HFF-Myc (cell line): ENCODE measurements at regions not wholly inside any gene's neighbourhood (a gene's known extent, or its start where the extent isn't known, plus 50 kb on each side); places are given as distances from the start of the nearest gene placed in this dataset.

Experiments
- DNase-seq: peaks from one replicate; pipeline ENCODE4 v3.0.0-alpha.2; 2011; ENCODE audit warnings: low read depth; ENCODE audit errors: extremely low read depth
- H3K4me3 ChIP-seq: replicated peaks from 2 replicates; pipeline ENCODE4 v1.5.1; 2011; ENCODE audit warnings: low read depth, mild to moderate bottlenecking, control low read depth, low read length
- TF ChIP-seq, protein P1 (sequence below): IDR thresholded peaks from 2 replicates; pipeline ENCODE4 v1.5.1; 2012; ENCODE audit warnings: mild to moderate bottlenecking, low read depth, low read length, control low read depth; ENCODE audit errors: missing control alignments

DNA sequence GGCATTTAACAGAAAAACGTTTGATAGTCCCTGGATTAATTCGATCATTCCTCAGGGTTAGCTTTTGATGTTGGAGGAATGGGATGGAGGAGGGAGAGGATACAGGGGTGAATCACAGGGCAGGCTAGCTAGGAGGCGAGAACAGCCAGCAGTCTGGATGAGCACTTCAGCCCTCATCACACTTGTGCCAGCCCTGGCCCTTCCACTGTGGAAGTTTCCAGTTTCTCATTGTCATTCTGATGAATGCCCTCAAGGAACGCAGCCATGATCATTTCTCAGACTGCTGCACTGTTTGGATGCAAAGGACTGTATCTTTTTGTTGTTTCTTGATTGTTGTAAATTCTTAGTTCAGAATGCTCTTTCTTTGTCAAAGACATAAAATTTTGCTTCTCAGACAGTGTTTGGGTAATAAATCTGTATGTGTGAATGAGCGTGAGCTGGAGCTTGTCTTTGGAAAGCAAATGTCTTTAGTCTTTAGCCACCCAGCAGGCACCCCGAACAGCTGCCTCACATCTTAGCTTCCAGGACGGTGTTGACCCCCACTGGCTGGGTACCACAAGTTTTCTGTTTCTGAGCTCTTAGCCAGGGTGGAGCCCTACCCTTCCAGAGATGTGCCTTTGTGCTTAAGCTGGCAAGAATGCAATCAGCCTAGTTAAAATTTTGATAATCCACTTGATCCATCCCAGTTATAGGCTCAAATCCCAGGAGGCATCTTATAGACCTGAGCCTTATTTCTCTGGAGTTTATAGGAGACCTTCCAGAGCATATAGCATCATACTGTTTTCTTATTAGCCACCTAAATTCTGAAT, 121.1 kb downstream of the PDCD6IP start:
- H3K4me3 ChIP-seq, result no peak overlapping the region
- DNase-seq, result no peak
- TF ChIP-seq, protein P1, sequence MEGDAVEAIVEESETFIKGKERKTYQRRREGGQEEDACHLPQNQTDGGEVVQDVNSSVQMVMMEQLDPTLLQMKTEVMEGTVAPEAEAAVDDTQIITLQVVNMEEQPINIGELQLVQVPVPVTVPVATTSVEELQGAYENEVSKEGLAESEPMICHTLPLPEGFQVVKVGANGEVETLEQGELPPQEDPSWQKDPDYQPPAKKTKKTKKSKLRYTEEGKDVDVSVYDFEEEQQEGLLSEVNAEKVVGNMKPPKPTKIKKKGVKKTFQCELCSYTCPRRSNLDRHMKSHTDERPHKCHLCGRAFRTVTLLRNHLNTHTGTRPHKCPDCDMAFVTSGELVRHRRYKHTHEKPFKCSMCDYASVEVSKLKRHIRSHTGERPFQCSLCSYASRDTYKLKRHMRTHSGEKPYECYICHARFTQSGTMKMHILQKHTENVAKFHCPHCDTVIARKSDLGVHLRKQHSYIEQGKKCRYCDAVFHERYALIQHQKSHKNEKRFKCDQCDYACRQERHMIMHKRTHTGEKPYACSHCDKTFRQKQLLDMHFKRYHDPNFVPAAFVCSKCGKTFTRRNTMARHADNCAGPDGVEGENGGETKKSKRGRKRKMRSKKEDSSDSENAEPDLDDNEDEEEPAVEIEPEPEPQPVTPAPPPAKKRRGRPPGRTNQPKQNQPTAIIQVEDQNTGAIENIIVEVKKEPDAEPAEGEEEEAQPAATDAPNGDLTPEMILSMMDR, result no peak

DNA sequence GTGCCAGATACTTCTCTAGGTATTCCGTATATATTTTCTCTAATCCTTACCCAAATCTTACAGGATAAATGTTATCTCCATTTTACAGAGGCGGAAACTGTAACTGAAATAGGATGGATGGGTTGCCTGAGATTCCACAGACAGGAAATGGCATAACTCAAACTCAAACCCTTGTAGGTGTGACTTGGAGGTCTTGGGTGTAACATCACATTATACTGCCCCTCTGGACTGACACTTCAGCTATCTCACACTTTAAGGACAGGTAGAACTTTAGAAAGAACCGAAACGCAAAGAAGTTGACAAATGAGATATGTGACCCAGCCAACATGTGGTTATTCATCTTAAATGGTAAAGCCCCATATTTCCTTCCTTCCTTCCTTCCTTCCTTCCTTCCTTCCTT, 122.1 kb downstream of the PDCD6IP start:
- H3K4me3 ChIP-seq, result no peak overlapping the region
- TF ChIP-seq, protein P1, result no peak
- DNase-seq, result no peak

DNA sequence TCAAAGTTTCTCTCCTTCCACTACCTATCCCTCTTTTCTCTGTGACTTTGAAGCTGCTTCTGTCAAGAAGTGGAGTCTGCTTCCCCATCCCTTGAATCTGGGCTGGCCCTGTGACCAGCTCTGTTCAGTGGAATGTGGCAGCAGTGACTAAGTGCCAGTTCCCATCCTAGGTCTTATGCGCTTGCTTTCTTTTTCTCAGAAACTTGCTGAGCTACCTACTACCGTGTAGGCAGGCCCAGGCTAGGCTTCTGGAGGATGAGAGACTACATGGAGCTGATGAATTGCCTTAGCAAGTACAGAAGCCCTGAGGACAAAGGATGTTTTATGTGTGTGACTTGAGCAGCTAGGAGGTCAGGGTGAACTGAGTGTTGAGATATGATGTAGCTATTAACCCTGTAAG, 123.2 kb downstream of the PDCD6IP start:
- DNase-seq, result no peak
- no peak overlapping the region for H3K4me3 ChIP-seq
- TF ChIP-seq, protein P1, result no peak

DNA sequence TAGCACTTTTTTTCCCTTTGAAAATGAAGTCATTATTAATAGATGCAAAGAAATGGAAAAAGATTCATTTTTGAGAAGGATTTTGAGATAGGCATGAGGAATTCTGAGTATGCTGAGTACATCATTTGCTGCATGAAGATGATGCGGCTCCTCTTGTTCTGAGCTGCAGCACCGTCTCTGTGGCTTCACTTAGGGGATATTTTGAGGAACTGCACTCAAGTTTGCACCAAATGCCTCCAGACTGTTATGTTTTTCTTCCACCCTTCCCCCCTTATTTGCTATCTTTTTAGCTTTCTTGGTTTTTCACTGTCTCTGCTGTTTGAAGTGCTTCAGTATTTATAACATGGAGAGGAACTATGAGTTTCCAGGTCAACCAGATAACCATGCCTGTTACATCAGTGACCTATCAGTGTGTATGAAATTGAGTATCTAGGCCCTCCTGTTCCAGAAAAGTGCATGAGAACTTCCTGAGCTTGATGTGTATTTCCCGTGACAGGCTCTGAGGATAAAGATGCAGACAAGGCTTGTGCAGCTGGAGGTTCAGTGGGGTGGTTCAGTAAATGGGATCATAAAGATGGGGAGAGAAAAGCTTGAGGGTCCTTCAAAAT, 128.7 kb downstream of the PDCD6IP start:
- TF ChIP-seq, protein P1, result no peak
- DNase-seq, result no peak
- no peak overlapping the region for H3K4me3 ChIP-seq

DNA sequence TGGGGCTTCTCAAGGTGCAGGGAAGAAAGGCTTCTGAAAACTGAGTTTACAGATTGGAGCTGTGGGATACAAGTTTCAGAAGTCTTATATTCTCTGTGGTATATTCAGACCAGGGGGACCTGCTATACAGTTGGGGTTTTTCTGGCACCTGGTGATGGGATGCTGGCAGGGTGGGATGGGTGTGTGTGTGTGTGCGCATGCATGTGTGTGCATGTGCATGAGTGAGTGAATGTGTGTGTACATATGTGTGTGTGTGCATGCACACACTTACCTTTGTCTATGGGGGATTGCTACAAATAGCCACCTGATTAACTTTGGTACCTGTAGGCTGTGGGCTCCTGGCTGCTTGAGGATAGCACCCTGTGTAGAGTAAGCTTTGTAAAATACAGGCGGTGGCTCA, 131.4 kb downstream of the PDCD6IP start:
- DNase-seq, result no peak
- TF ChIP-seq, protein P1, result no peak
- H3K4me3 ChIP-seq, result no peak overlapping the region

DNA sequence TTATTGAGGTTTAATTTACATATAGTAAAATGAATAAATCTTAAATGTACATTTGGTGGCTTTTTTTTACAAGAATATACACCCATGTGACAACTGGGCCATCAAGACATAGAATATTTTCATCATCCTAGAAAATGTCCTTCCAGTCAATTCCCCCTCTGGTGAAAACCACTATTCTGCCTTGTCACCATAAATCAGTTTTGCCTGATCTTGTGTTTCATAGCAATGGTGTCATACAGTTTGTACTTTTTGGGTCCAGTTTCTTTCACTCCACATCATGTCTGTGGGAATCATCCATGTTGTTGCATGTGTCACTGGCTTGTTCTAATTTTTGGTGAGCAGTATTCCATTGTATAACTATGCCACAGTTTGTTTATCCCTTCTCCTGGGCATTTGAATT, 133.1 kb downstream of the PDCD6IP start:
- TF ChIP-seq, protein P1, result no peak
- no peak for DNase-seq
- H3K4me3 ChIP-seq, result no peak overlapping the region
